Esophagus squamous epithelium (tissue), 5 donors: ENCODE measurements at regions not wholly inside any gene's neighbourhood (a gene's known extent, or its start where the extent isn't known, plus 50 kb on each side); places are given as distances from the start of the nearest gene placed in this dataset.
"Not testable (repeated sequence)": the region's sequence is repeated elsewhere in the genome, so short reads cannot be mapped to it uniquely, and the experiment has no call there.

Experiments
- DNase-seq: peaks from one replicate; lab custom pipeline; 2025; lab: John Stamatoyannopoulos, UW
- H3K27ac ChIP-seq, 4 donors: fragments of 200-600 bp; sonication (generic); one replicate each; pipeline ENCODE4 v1.5.1; 2016 to 2019; ENCODE audit warnings: mild to moderate bottlenecking in 1 of 4
- H3K27me3 ChIP-seq, 4 donors: fragments of 200-600 bp; sonication (generic); 1 replicate in 3 of 4; 2 replicates in 1 of 4; pipeline versions ENCODE4 v1.5.1 to v1.6.0; 2017 to 2021; ENCODE audit warnings: antibody characterized with exemption in 1 of 4
- H3K36me3 ChIP-seq, 3 donors: fragments of 200-600 bp; sonication (generic); one replicate each; pipeline ENCODE4 v1.5.1; 2016 to 2019
- H3K4me1 ChIP-seq, 3 donors: fragments of 200-600 bp; sonication (generic); one replicate each; pipeline ENCODE4 v1.5.1; 2017 to 2019
- H3K4me3 ChIP-seq, 4 donors: fragments of 200-600 bp; sonication (generic); 1 replicate in 3 of 4; 2 replicates in 1 of 4; pipeline ENCODE4 v1.5.1; 2016 to 2019; ENCODE audit warnings: mild to moderate bottlenecking in 2 of 4, moderate library complexity in 1 of 4
- H3K9me3 ChIP-seq, 3 donors: fragments of 200-600 bp; sonication (generic); one replicate each; pipeline ENCODE4 v1.5.1; 2016 to 2019
- POLR2A ChIP-seq, 4 donors: fragments of 450-650 bp; IDR thresholded peaks; one replicate each; pipeline ENCODE4 v1.6.1; 2017; ENCODE audit warnings: antibody characterized with exemption in 4 of 4, mild to moderate bottlenecking in 4 of 4, moderate library complexity in 3 of 4
- WGBS, 2 donors: methylation state at CpG; one replicate each; pipeline ENCODE4 v1.1.5; 2018; 5-methylcytosine and 5-hydroxymethylcytosine counted together
- intact Hi-C: fragments of 100-400 bp; cut with DNase I; formaldehyde crosslinking; loops from one replicate; pipeline ENCODE4 v1.15.0; 2022
- TF ChIP-seq, protein P1 (sequence below), 6 experiments: fragments of 450-650 bp in 4 of 6; fragments of 200-600 bp in 2 of 6; sonication (generic) in 2 of 6; IDR thresholded peaks; one replicate each; pipeline ENCODE4 v1.5.1; 2016 to 2019; ENCODE audit warnings: antibody characterized with exemption in 6 of 6, mild to moderate bottlenecking in 4 of 6, moderate library complexity in 4 of 6
- donor health status: DM: yes; HTN: yes; CAD: no.

DNA sequence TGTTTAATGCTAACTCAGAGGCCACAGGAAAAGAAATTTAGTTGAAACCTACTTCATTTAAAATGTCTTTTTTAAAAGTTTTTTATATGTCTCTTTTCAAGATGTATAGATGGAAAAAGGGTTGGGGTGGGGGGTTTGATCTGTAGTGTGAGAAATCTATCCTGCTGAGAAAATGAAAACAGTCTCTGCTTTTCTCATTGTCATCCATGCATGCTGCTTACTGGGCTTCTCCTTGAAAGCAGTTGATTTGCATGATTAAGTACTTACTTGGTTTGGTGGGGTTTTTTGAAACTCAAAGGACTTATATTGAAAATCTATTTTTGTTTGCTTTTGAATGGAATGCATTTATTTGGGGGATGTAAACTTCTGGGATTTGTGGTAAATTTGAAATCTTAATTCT is 313.6 kb upstream of the DKK2 start:
- Histone ChIP-seq H3K4me1 (no peaks in the 10 kb centered on the region), H3K27ac (no peak overlapping the region), H3K27me3 (no peaks in the 10 kb centered on the region), H3K9me3 (no peaks in the 10 kb centered on the region), H3K4me3 (no peak overlapping the region), H3K36me3 (no peaks in the 10 kb centered on the region)
- intact Hi-C loops: no loop called here
- DNase-seq: no peak
- TF ChIP-seq, protein P1, sequence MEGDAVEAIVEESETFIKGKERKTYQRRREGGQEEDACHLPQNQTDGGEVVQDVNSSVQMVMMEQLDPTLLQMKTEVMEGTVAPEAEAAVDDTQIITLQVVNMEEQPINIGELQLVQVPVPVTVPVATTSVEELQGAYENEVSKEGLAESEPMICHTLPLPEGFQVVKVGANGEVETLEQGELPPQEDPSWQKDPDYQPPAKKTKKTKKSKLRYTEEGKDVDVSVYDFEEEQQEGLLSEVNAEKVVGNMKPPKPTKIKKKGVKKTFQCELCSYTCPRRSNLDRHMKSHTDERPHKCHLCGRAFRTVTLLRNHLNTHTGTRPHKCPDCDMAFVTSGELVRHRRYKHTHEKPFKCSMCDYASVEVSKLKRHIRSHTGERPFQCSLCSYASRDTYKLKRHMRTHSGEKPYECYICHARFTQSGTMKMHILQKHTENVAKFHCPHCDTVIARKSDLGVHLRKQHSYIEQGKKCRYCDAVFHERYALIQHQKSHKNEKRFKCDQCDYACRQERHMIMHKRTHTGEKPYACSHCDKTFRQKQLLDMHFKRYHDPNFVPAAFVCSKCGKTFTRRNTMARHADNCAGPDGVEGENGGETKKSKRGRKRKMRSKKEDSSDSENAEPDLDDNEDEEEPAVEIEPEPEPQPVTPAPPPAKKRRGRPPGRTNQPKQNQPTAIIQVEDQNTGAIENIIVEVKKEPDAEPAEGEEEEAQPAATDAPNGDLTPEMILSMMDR (IDR thresholded peaks at IDR 0.05): no peak
- no peak for TF ChIP-seq POLR2A (IDR thresholded peaks at IDR 0.05)

DNA sequence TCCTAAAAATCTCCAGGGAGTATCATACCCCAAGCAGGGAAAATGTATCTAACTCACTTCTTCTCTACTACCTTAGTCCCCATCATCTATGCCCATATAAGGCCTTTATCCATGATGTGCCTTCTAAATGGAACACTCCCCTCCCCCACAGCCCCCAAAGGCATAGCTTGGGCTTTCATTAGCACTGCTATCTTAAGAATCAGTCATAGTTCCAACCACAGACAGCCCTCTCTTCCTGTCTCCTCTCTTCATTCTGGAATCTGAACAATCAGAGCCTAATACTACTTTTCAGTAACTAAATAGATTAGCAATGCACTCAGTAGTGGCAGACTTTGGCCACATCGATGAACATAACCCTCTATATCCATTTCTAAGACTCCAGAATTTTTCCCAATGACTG is 313.2 kb upstream of the DKK2 start:
- no peaks in the 10 kb centered on the region for H3K9me3 ChIP-seq
- DNase-seq: no peak
- no peak overlapping the region for H3K4me3 ChIP-seq
- no peaks in the 10 kb centered on the region for H3K4me1 ChIP-seq
- no peaks in the 10 kb centered on the region for H3K36me3 ChIP-seq
- 46 to 50% methylated on average over 1 of the region's 1 CpG for WGBS, 2 donors
- no peak overlapping the region for H3K27ac ChIP-seq
- intact Hi-C loops: no loop called here
- no peak for TF ChIP-seq POLR2A (IDR thresholded peaks at IDR 0.05)
- TF ChIP-seq, protein P1 (IDR thresholded peaks at IDR 0.05): no peak
- no peaks in the 10 kb centered on the region for H3K27me3 ChIP-seq

DNA sequence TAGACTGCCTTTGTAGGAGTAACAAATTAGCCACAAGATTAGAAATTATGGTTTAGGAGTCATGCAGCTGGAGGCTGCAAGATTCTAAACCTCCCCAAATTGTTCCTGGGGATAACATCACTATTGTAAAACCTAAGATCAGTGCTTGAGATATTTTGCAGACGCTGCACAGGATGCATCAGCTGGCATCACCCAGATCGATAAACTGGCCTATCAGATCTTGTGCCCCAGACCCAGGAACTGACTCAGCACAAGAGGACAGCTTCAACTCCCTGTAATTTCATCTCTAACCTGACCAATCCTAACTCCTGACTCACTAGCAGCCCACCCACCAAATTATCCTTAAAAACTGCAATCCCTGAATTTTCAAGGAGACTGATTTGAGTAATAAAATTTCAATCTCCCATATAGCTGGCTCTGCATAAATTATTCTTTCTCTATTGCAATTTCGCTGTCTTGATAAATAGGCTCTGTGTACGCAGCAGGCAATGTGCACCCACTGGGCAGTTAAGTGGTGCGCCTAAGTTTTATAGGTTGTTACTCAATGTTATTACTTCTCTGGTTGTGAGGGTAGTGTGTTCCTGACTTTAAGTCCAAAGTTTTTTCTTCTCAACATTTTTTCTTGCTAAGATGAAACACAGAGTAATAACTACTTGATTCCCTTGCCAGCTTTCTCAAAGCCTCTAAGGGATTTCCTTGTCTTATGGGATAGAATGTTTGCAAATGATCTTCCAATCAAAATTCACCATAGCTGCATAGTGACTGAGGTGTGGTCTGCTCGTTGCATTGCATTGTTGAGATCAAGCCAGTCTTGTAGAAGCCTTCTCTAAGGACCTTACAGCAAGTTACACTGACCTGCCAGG is 312.3 kb upstream of the DKK2 start:
- Histone ChIP-seq H3K27ac (no peak overlapping the region), H3K4me1 (no peaks in the 10 kb centered on the region), H3K27me3 (no peaks in the 10 kb centered on the region), H3K36me3 (no peaks in the 10 kb centered on the region), H3K9me3 (no peaks in the 10 kb centered on the region), H3K4me3 (no peak overlapping the region)
- WGBS, 2 donors: 71 to 81% methylated on average over 6 of the region's 6 CpGs
- no peak for DNase-seq
- no peak for TF ChIP-seq POLR2A (IDR thresholded peaks at IDR 0.05)
- intact Hi-C loops: no loop called here

DNA sequence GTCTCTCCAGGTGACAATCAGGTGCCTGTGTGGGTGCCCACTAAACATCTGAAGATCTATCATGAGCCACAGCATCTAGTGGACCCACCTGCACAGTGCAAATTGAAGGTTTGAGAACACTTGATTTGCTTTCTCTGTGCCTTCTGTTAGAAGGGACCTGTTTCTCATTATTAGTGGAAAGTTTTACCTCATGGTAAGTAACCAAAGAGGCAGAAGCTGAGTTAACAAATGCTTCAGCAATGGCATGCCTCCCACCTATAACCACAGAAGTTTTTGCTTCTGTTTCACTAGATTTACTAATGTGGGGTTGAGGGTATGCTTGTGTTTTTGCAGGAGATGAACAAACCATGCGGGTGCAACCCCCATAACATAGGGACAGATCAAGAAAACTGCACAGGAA is 297.4 kb upstream of the DKK2 start:
- no peak for DNase-seq
- Histone ChIP-seq H3K36me3 (no peaks in the 10 kb centered on the region), H3K4me1 (no peaks in the 10 kb centered on the region), H3K4me3 (no peak overlapping the region), H3K27ac (no peak overlapping the region), H3K27me3 (no peaks in the 10 kb centered on the region), H3K9me3 (peaks cover 0 to 1% (median 0%) of the 10 kb centered on the region in 3 donors)
- no peak for TF ChIP-seq POLR2A (IDR thresholded peaks at IDR 0.05)
- TF ChIP-seq, protein P1 (IDR thresholded peaks at IDR 0.05): no peak
- intact Hi-C loops: no loop called here
- WGBS, 2 donors: 90 to 100% methylated on average over 1 of the region's 1 CpG

DNA sequence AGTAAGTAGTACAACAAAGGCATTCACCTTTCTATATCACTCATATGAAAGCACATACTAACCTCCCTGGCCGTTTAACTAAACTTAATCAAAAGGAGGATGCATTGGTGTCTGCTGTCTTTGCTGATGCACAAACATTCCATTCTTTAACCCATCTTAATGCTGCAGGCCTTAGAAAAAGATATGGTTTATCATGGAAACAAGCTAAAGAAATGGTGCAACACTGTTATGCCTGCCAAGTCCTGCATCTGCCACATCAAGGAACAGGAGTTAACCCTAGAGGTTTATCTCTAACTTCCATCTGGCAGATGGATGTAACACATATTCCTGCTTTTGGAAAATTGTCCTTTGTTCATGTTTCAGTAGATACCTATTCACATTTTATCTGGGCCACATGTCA is 296.5 kb upstream of the DKK2 start:
- DNase-seq, H3K27me3 ChIP-seq, intact Hi-C loops, H3K27ac ChIP-seq, H3K36me3 ChIP-seq, H3K4me1 ChIP-seq, H3K9me3 ChIP-seq, H3K4me3 ChIP-seq: not testable (repeated sequence)
- WGBS, 2 donors: 50 to 60% methylated on average over 1 of the region's 1 CpG

DNA sequence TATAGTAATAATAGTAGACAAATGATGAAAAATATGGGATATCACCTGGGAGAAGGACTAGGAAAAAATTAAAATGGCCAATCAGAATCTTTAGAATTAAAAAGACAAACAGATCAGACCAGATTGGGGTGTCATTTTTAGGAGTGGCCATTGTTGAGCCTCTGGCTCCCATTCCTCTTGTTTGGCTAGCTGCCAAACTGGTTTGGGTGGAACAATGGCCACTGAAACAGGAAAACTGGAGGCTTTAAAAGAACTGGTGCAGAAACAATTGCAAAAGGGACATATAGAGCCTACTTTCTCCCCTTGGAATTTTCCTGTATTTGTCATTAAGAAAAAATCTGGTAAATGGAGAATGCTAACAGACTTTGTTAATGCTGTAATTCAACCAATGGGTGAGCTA is 294.8 kb upstream of the DKK2 start:
- Histone ChIP-seq H3K4me3 (no peak overlapping the region), H3K4me1 (no peaks in the 10 kb centered on the region), H3K9me3 (peaks cover 0 to 7% (median 5%) of the 10 kb centered on the region in 3 donors), H3K36me3 (no peaks in the 10 kb centered on the region), H3K27ac (no peak overlapping the region), H3K27me3 (no peaks in the 10 kb centered on the region)
- DNase-seq: no peak
- TF ChIP-seq POLR2A (IDR thresholded peaks at IDR 0.05): no peak
- TF ChIP-seq, protein P1 (IDR thresholded peaks at IDR 0.05): no peak
- intact Hi-C loops: no loop called here
